OCI-LY7 (cell line): ENCODE measurements at regions not wholly inside any gene's neighbourhood (a gene's known extent, or its start where the extent isn't known, plus 50 kb on each side); places are given as distances from the start of the nearest gene placed in this dataset.

Experiments used
- CTCF ChIP-seq: fragments of 200-600 bp; sonication (generic); conservative IDR thresholded peaks from 2 replicates; pipeline ENCODE4 v1.5.1; 2014; ENCODE audit warnings: mild to moderate bottlenecking, antibody characterized with exemption, low read length, moderate library complexity, mixed read lengths
- EZH2phosphoT487 ChIP-seq: fragments of 200-600 bp; sonication (generic); IDR thresholded peaks from 2 replicates; pipeline ENCODE4 v1.6.1; 2018; ENCODE audit warnings: low read depth, borderline replicate concordance, mild to moderate bottlenecking, mixed run types, antibody characterized with exemption, low read length, moderate library complexity, mixed read lengths

- no peak for TF ChIP-seq CTCF
- TF ChIP-seq EZH2phosphoT487: no peak
Measured at GRCh38 chr4:146076081-146076480, 99.4 kb upstream of the LSM6 start.
